ENCODE measurements at regions not wholly inside any gene's neighbourhood (a gene's known extent, or its start where the extent isn't known, plus 50 kb on each side); places are given as distances from the start of the nearest gene placed in this dataset.
A peak's percentile ranks its signal among the peaks of the same experiment; 100 is the strongest.
"Not testable (repeated sequence)": the region's sequence is repeated elsewhere in the genome, so short reads cannot be mapped to it uniquely, and the experiment has no call there.

DNA sequence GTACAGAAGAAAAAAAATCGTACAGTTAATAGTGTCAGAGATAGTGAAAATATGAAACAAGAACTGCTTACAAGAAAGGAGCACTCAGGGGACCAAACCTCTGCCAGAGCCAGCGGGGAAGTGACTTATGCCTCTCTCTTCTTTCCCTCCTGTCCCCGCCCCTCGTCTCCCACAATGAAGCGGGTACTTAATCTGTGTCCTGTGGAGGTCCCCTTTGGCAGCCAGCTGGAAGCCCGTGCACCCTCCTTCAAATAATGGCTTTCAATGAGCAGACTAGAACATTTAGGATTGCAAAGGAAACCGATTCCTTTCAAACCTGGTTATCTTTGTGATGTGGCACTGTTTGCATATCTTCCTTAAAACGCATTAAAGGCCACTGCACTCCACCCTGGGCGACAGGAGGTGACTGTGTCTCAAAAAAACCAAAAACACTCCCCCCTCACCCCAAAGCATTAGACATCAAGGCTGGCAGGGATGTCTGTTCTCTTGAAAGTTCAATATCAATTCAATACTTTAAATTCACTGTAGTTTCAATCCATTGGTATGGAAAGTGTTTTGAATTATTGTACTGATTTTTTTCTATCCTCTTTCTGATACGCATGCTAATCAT is 51.7 kb downstream of the PPIAL4C start:
- H3K9ac ChIP-seq (ENCODE audit: insufficient read depth, low read depth, low read length); CTCF ChIA-PET (ENCODE audit: low intra/inter-chr PET ratio, low total read pairs); intact Hi-C loops (cut with micrococcal nuclease; ENCODE audit: unreplicated experiment); POLR2A ChIA-PET; BruUV-seq (replicated peaks); FAIRE-seq; DNase-seq (ENCODE audit: low spot score); H3K9me3 ChIP-seq (ENCODE audit: low read length); H3K4me1 ChIP-seq (ENCODE audit: insufficient read depth, low read length); H4K20me1 ChIP-seq (ENCODE audit: insufficient read depth, low read length); H3K4me3 ChIP-seq (replicated peaks in 1 of 3; ENCODE audit: insufficient read depth in 1 of 3, low read depth in 2 of 3, low read length in 3 of 3); H3K79me2 ChIP-seq (ENCODE audit: insufficient read depth, low read length); in situ Hi-C loops (cut with HindIII; ENCODE audit: extremely low pct_ligation_motif_present, low pct_unique_long_range_greater_than_20kb); H3K27ac ChIP-seq (ENCODE audit: extremely low read length, insufficient read depth, low read length); H3K27me3 ChIP-seq (ENCODE audit: control insufficient read depth in 1 of 2, insufficient read depth in 2 of 2, low read length in 2 of 2); H3K36me3 ChIP-seq (replicated peaks in 1 of 2; ENCODE audit: control insufficient read depth in 1 of 2, insufficient read depth in 2 of 2, low read length in 2 of 2); ATAC-seq; H2AFZ ChIP-seq (ENCODE audit: low read length): not testable (repeated sequence)
- peak overlapping the region; percentile 47 for H3K4me2 ChIP-seq (ENCODE audit: low read depth, low read length)
- 2% methylated on average over 5 of the region's 10 CpGs for WGBS (ENCODE audit: low lambda C conversion rate)

DNA sequence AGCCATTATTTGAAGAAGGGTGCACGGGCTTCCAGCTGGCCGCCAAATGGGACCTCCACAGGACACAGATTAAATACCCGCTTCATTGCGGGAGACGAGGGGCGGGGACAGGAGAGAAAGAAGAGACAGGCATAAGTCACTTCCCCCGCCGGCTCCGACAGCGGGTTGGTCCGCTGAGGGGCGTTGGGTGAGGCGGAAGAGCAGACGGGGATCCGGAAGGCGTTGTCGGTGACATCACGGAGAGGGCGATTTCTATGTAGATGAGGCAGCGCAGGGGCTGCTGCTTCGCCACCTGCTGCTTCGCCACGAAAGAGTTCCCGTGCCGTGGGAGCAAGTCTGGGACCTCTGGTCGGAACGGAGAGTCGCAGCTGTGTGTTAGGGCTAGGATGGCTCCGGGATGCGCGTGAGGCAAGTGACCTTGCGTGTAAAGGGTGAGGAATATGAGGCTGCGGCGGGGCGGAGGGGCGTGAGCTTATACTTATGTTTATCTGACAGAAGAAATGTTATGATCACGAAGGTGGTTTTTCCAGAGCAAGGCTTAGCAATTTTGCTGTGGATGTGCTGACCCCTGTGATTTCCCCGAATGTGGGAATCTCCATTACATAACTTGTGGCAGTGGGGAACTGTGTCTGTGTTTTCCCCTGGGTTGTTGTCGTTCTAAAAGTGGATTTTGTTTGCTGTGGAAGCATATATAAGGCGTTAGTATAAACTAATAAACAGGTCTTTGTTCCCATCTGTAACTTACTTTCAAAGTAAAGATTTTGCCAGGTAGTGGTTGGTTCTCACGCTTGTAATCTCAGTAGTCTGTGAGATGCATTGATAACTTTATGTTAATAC is 52.9 kb downstream of the PPIAL4C start:
- H3K9me3 ChIP-seq (ENCODE audit: low read length); H4K20me1 ChIP-seq (ENCODE audit: insufficient read depth, low read length); intact Hi-C loops (cut with micrococcal nuclease; ENCODE audit: unreplicated experiment); H2AFZ ChIP-seq (ENCODE audit: low read length); POLR2A ChIA-PET; H3K27me3 ChIP-seq (ENCODE audit: control insufficient read depth in 1 of 2, insufficient read depth in 2 of 2, low read length in 2 of 2); in situ Hi-C loops (cut with HindIII; ENCODE audit: extremely low pct_ligation_motif_present, low pct_unique_long_range_greater_than_20kb); H3K36me3 ChIP-seq (replicated peaks in 1 of 2; ENCODE audit: control insufficient read depth in 1 of 2, insufficient read depth in 2 of 2, low read length in 2 of 2); FAIRE-seq; CTCF ChIA-PET (ENCODE audit: low intra/inter-chr PET ratio, low total read pairs); H3K79me2 ChIP-seq (ENCODE audit: insufficient read depth, low read length); H3K4me1 ChIP-seq (ENCODE audit: insufficient read depth, low read length); TF ChIP-seq SOX13 (CRISPR knock-in tag; conservative IDR thresholded peaks at IDR 0.05 in 1 of 2, IDR thresholded peaks at IDR 0.05 in 1 of 2): not testable (repeated sequence)
- Histone ChIP-seq H3K9ac (ENCODE audit: insufficient read depth, low read depth, low read length) (peak overlapping the region; percentile 81), H3K27ac (ENCODE audit: extremely low read length, insufficient read depth, low read length) (peak overlapping the region; percentile 82), H3K4me3 (replicated peaks in 1 of 3; ENCODE audit: insufficient read depth in 1 of 3, low read depth in 2 of 3, low read length in 3 of 3) (peak overlapping the region; percentile 53 to 74 (median 56)), H3K4me2 (ENCODE audit: low read depth, low read length) (peak overlapping the region; percentile 72)
- ATAC-seq, result peak; percentile 94
- WGBS (ENCODE audit: low lambda C conversion rate), result 1% methylated on average over 29 of the region's 41 CpGs
- DNase-seq (ENCODE audit: low spot score), result peak; percentile 88
- TSS peak; percentile 98 for BruUV-seq (replicated peaks)
- TF ChIP-seq, protein P1, sequence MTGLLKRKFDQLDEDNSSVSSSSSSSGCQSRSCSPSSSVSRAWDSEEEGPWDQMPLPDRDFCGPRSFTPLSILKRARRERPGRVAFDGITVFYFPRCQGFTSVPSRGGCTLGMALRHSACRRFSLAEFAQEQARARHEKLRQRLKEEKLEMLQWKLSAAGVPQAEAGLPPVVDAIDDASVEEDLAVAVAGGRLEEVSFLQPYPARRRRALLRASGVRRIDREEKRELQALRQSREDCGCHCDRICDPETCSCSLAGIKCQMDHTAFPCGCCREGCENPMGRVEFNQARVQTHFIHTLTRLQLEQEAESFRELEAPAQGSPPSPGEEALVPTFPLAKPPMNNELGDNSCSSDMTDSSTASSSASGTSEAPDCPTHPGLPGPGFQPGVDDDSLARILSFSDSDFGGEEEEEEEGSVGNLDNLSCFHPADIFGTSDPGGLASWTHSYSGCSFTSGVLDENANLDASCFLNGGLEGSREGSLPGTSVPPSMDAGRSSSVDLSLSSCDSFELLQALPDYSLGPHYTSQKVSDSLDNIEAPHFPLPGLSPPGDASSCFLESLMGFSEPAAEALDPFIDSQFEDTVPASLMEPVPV (CRISPR knock-in tag; IDR thresholded peaks at IDR 0.05), result peak; percentile 36; the same call in 1 of the 2 replicates
- TF ChIP-seq NFYC (CRISPR knock-in tag; IDR thresholded peaks at IDR 0.05), result peak; percentile 35
- TF ChIP-seq MIER2 (CRISPR knock-in tag; IDR thresholded peaks at IDR 0.05), result 0 out of 2 replicates have a peak, but pooled peaks have one; percentile 31
- peak; percentile 50; the same call in 1 of the 2 replicates for TF ChIP-seq MEF2D (CRISPR knock-in tag; IDR thresholded peaks at IDR 0.05)
- TF ChIP-seq SAP130 (CRISPR knock-in tag; IDR thresholded peaks at IDR 0.05; ENCODE audit: low read depth), result peak; percentile 79
- TF ChIP-seq, protein P2, sequence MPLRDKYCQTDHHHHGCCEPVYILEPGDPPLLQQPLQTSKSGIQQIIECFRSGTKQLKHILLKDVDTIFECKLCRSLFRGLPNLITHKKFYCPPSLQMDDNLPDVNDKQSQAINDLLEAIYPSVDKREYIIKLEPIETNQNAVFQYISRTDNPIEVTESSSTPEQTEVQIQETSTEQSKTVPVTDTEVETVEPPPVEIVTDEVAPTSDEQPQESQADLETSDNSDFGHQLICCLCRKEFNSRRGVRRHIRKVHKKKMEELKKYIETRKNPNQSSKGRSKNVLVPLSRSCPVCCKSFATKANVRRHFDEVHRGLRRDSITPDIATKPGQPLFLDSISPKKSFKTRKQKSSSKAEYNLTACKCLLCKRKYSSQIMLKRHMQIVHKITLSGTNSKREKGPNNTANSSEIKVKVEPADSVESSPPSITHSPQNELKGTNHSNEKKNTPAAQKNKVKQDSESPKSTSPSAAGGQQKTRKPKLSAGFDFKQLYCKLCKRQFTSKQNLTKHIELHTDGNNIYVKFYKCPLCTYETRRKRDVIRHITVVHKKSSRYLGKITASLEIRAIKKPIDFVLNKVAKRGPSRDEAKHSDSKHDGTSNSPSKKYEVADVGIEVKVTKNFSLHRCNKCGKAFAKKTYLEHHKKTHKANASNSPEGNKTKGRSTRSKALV (CRISPR knock-in tag; IDR thresholded peaks at IDR 0.05), result peak; percentile 49; the same call in 1 of the 2 replicates
- peak; percentile 65; the same call in 1 of the 2 replicates for TF ChIP-seq ZNF350 (CRISPR knock-in tag; IDR thresholded peaks at IDR 0.05; ENCODE audit: borderline replicate concordance, low read depth)
- TF ChIP-seq KAT8 (CRISPR knock-in tag; IDR thresholded peaks at IDR 0.05), result peak; percentile 63; the same call in 1 of the 2 replicates
- TF ChIP-seq, protein P3, sequence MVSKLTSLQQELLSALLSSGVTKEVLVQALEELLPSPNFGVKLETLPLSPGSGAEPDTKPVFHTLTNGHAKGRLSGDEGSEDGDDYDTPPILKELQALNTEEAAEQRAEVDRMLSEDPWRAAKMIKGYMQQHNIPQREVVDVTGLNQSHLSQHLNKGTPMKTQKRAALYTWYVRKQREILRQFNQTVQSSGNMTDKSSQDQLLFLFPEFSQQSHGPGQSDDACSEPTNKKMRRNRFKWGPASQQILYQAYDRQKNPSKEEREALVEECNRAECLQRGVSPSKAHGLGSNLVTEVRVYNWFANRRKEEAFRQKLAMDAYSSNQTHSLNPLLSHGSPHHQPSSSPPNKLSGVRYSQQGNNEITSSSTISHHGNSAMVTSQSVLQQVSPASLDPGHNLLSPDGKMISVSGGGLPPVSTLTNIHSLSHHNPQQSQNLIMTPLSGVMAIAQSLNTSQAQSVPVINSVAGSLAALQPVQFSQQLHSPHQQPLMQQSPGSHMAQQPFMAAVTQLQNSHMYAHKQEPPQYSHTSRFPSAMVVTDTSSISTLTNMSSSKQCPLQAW (CRISPR knock-in tag; IDR thresholded peaks at IDR 0.05), result peak; percentile 51; the same call in 1 of the 2 replicates
- TF ChIP-seq SOX13 (IDR thresholded peaks at IDR 0.05), result peak; percentile 69
- TF ChIP-seq DMAP1 (CRISPR knock-in tag; IDR thresholded peaks at IDR 0.05), result peak; percentile 32; the same call in 1 of the 2 replicates

Measured in HepG2 (cell line).